Loucy (cell line): ENCODE measurements at regions not wholly inside any gene's neighbourhood (a gene's known extent, or its start where the extent isn't known, plus 50 kb on each side); places are given as distances from the start of the nearest gene placed in this dataset.

Source experiments
- H2AFZ ChIP-seq: fragments of 200-600 bp; sonication (generic); 2 replicates; pipeline ENCODE4 v1.6.0; 2016; ENCODE audit warnings: antibody characterized with exemption, mild to moderate bottlenecking, low read length, moderate library complexity
- H3F3A ChIP-seq: fragments of 200-600 bp; 2 replicates; pipeline ENCODE4 v1.6.0; 2016; ENCODE audit warnings: antibody characterized with exemption, low read depth, mild to moderate bottlenecking
- H3K27me3 ChIP-seq: fragments of 200-600 bp; sonication (generic); 2 replicates; pipeline ENCODE4 v1.6.1; 2014; ENCODE audit warnings: low read length, mild to moderate bottlenecking; ENCODE audit not compliant: insufficient read depth, poor library complexity, severe bottlenecking
- H3K36me3 ChIP-seq: fragments of 200-600 bp; sonication (generic); 2 replicates; pipeline ENCODE4 v1.6.1; 2016; ENCODE audit warnings: low read length; ENCODE audit not compliant: insufficient read depth
- H3K4me1 ChIP-seq: fragments of 200-600 bp; sonication (generic); 2 replicates; pipeline ENCODE4 v1.5.1; 2014; ENCODE audit warnings: low read length, mild to moderate bottlenecking; ENCODE audit not compliant: insufficient read depth, poor library complexity, severe bottlenecking
- H3K4me2 ChIP-seq: fragments of 200-600 bp; sonication (generic); 2 replicates; pipeline ENCODE4 v1.6.0; 2014; ENCODE audit warnings: antibody characterized with exemption, low read length, low read depth, mild to moderate bottlenecking; ENCODE audit not compliant: poor library complexity, severe bottlenecking
- H3K4me3 ChIP-seq: fragments of 200-600 bp; sonication (generic); 2 replicates; pipeline ENCODE4 v1.5.1; 2014; ENCODE audit warnings: low read length, mild to moderate bottlenecking, mixed read lengths; ENCODE audit not compliant: poor library complexity, severe bottlenecking
- H3K79me2 ChIP-seq: fragments of 200-600 bp; sonication (generic); 2 replicates; pipeline ENCODE4 v1.6.1; 2014; ENCODE audit warnings: low read length; ENCODE audit not compliant: insufficient read depth
- H3K9ac ChIP-seq: fragments of 200-600 bp; sonication (generic); 2 replicates; pipeline ENCODE4 v1.6.0; 2014; ENCODE audit warnings: mild to moderate bottlenecking, low read depth, low read length, moderate library complexity; ENCODE audit not compliant: poor library complexity, severe bottlenecking
- H3K9me2 ChIP-seq: fragments of 200-600 bp; sonication (generic); replicated peaks from 2 replicates; pipeline ENCODE4 v1.6.1; 2016; ENCODE audit warnings: low read depth, low read length, mixed read lengths
- H3K9me3 ChIP-seq: fragments of 200-600 bp; sonication (generic); 2 replicates; pipeline ENCODE4 v1.6.1; 2014; ENCODE audit warnings: mild to moderate bottlenecking, antibody characterized with exemption, low read length, low read depth; ENCODE audit not compliant: insufficient read depth
- H4K20me1 ChIP-seq: fragments of 200-600 bp; sonication (generic); 2 replicates; pipeline ENCODE4 v1.6.0; 2014; ENCODE audit warnings: antibody characterized with exemption, low read length, mild to moderate bottlenecking; ENCODE audit not compliant: insufficient read depth, poor library complexity, severe bottlenecking
- EZH2phosphoT487 ChIP-seq: fragments of 200-600 bp; IDR thresholded peaks from 2 replicates; pipeline ENCODE4 v1.6.1; 2018; ENCODE audit warnings: antibody characterized with exemption, mild to moderate bottlenecking, moderate library complexity, borderline replicate concordance
- TF ChIP-seq, protein P1 (sequence below): fragments of 200-600 bp; sonication (generic); conservative IDR thresholded peaks from 2 replicates; pipeline ENCODE4 v1.5.1; 2014; ENCODE audit warnings: mild to moderate bottlenecking, antibody characterized with exemption, low read length

DNA sequence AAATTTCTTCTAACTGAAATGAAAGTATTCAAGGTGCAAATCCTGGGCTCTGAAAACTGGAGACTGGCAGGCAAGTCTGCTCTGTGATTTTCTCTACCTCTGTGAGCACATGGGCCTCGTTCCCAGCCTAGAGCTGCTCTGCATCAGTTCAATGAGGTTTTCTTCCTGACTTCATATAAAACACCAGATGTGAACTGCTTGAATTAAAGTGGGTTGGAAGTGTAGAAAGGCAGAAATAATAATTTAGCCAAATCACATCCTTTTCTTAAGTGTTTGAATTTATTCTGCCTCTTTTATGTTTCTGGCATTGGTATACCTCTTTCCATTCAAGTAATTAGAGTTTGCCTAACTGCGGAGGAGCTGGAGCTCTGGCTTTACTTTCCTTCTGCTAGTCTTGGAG is 540.8 kb downstream of the OLFM4 start:
- H2AFZ ChIP-seq, result no peak overlapping the region
- TF ChIP-seq, protein P1, sequence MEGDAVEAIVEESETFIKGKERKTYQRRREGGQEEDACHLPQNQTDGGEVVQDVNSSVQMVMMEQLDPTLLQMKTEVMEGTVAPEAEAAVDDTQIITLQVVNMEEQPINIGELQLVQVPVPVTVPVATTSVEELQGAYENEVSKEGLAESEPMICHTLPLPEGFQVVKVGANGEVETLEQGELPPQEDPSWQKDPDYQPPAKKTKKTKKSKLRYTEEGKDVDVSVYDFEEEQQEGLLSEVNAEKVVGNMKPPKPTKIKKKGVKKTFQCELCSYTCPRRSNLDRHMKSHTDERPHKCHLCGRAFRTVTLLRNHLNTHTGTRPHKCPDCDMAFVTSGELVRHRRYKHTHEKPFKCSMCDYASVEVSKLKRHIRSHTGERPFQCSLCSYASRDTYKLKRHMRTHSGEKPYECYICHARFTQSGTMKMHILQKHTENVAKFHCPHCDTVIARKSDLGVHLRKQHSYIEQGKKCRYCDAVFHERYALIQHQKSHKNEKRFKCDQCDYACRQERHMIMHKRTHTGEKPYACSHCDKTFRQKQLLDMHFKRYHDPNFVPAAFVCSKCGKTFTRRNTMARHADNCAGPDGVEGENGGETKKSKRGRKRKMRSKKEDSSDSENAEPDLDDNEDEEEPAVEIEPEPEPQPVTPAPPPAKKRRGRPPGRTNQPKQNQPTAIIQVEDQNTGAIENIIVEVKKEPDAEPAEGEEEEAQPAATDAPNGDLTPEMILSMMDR, result no peak
- no peak for TF ChIP-seq EZH2phosphoT487
- no peaks in the 10 kb centered on the region for H3K27me3 ChIP-seq
- H3K79me2 ChIP-seq, result no peaks in the 10 kb centered on the region
- no peaks in the 10 kb centered on the region for H4K20me1 ChIP-seq
- no peak overlapping the region for H3K9ac ChIP-seq
- no peaks in the 10 kb centered on the region for H3K9me2 ChIP-seq
- no peaks in the 10 kb centered on the region for H3K36me3 ChIP-seq
- no peaks in the 10 kb centered on the region for H3K9me3 ChIP-seq
- H3K4me3 ChIP-seq, result no peak overlapping the region
- no peaks in the 10 kb centered on the region for H3F3A ChIP-seq
- no peaks in the 10 kb centered on the region for H3K4me1 ChIP-seq
- no peak overlapping the region for H3K4me2 ChIP-seq

DNA sequence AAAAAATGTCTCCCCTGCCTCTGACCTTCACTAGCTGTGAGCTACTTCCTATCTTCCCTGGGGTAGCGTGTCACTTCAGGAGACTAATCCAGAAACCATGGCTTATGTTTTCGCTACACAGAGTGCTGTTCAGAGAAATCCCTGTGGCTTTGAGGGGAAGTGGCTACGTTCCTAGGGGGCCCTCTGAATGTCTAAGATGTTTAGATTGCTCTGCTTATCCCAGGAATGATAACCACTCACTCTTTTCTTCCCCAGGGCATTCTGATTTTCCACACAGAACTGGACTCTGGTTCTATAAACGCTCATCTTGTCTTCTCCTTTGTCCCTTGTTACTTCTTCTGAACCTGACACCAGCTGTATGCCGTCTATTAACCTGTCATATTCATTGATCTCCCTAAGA is 572.5 kb downstream of the OLFM4 start:
- no peak for TF ChIP-seq EZH2phosphoT487
- TF ChIP-seq, protein P1, result no peak
- H3K9ac ChIP-seq, result no peak overlapping the region
- no peaks in the 10 kb centered on the region for H3K9me3 ChIP-seq
- H3K4me3 ChIP-seq, result no peak overlapping the region
- no peak overlapping the region for H3K4me2 ChIP-seq
- no peaks in the 10 kb centered on the region for H3K79me2 ChIP-seq
- H3F3A ChIP-seq, result no peaks in the 10 kb centered on the region
- no peaks in the 10 kb centered on the region for H4K20me1 ChIP-seq
- H3K27me3 ChIP-seq, result no peaks in the 10 kb centered on the region
- no peaks in the 10 kb centered on the region for H3K4me1 ChIP-seq
- no peaks in the 10 kb centered on the region for H3K36me3 ChIP-seq
- H2AFZ ChIP-seq, result no peak overlapping the region
- no peaks in the 10 kb centered on the region for H3K9me2 ChIP-seq

DNA sequence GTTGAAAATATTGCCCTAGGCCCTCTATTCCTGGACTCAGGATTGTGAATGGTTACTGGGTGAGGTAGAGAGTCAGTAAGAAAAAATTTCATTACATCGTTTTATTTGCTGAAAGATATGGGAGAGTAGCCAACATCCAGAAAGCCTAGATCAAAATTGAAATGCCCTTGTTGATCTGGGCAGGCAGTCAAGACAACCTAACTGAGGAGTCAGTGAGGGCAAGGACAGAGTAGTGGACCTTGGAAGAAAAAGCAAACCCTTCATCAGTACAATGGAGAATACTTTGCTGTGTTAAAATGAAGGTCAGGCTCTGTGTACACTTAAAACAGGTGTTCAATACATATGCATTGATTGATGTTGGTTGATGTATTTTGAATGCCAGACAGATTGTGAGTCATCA is 576.7 kb downstream of the OLFM4 start:
- Histone ChIP-seq H3K9me2 (no peaks in the 10 kb centered on the region; the same call in 1 of the 2 replicates), H3K9me3 (no peaks in the 10 kb centered on the region), H3K4me3 (no peak overlapping the region), H3K79me2 (no peaks in the 10 kb centered on the region), H2AFZ (no peak overlapping the region), H3K4me2 (no peak overlapping the region), H3K36me3 (no peaks in the 10 kb centered on the region), H3K27me3 (no peaks in the 10 kb centered on the region), H4K20me1 (no peaks in the 10 kb centered on the region), H3F3A (no peaks in the 10 kb centered on the region), H3K4me1 (no peaks in the 10 kb centered on the region), H3K9ac (no peak overlapping the region)
- TF ChIP-seq, protein P1, result no peak
- no peak for TF ChIP-seq EZH2phosphoT487
